Activated naive CD8-positive, alpha-beta T cell treated with anti-CD3 and anti-CD28 coated beads, Interleukin-2, amount 50 U/mL, for 24 hours (primary cell): ENCODE measurements at regions not wholly inside any gene's neighbourhood (a gene's known extent, or its start where the extent isn't known, plus 50 kb on each side); places are given as distances from the start of the nearest gene placed in this dataset.

Experiments used
- ATAC-seq: fragments of 150-1000 bp; cut with Tn5 transposase; one replicate; pipeline ENCODE4 v1.10.0; 2021
- DNase-seq: peaks from one replicate; pipeline ENCODE4 v3.0.0; 2021
- H3K27ac Mint-ChIP-seq: one replicate; pipeline ENCODE4 v1.8.0; 2021; ENCODE audit warnings: mild to moderate bottlenecking, mixed read lengths
- H3K27me3 Mint-ChIP-seq: one replicate; pipeline ENCODE4 v1.8.0; 2021; ENCODE audit warnings: mixed read lengths
- H3K36me3 Mint-ChIP-seq: one replicate; pipeline ENCODE4 v1.8.0; 2021; ENCODE audit warnings: low read depth, mixed read lengths
- H3K4me1 Mint-ChIP-seq: one replicate; pipeline ENCODE4 v1.8.0; 2021; ENCODE audit warnings: mixed read lengths
- H3K4me3 Mint-ChIP-seq: one replicate; pipeline ENCODE4 v1.8.0; 2021; ENCODE audit warnings: mild to moderate bottlenecking, moderate library complexity, mixed read lengths
- H3K9me3 Mint-ChIP-seq: one replicate; pipeline ENCODE4 v1.8.0; 2021; ENCODE audit warnings: mixed read lengths

DNA sequence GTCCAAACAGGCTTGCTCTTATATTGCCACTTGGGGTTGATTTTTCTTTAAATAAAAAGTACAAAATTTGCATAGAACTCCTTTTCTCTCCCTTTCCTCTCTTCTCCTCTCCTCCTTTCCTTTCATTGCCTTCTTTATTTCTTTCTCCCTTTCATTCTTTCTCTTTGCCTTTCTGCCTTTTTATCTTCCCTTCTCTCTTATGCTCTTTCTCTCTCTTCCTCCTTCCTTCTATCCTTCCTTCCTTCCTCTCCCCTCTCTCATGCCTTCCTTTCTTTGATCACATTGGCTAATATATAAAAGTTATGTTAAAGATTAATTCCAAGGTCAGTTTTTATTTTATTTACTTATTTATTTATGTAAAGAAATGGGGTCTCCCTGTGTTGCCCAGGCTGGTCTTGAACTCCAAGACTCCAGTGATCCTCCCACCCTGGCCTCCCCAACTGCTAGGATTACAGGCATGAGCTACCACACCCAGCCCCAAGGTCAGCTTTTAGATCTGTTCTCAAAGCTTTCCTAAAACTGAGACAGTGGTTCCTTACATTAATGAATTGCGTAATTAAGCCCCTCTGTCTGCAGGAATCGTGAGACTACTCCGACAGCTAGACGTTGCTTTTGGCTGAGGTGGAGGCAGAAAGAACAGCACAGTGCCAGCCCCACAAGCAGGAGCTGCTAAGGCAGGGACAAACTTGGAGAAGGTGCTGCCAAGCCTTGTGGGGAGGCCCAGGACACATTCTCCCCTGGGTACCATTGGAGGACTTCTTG lies 361.9 kb downstream of the SIPA1L2 start:
- H3K27ac Mint-ChIP-seq: no peak overlapping the region
- peaks cover 14% of the 10 kb centered on the region for H3K27me3 Mint-ChIP-seq
- no peaks in the 10 kb centered on the region for H3K4me1 Mint-ChIP-seq
- DNase-seq (no peak), ATAC-seq (no peak)
- no peaks in the 10 kb centered on the region for H3K9me3 Mint-ChIP-seq
- H3K4me3 Mint-ChIP-seq: no peak overlapping the region
- no peaks in the 10 kb centered on the region for H3K36me3 Mint-ChIP-seq

DNA sequence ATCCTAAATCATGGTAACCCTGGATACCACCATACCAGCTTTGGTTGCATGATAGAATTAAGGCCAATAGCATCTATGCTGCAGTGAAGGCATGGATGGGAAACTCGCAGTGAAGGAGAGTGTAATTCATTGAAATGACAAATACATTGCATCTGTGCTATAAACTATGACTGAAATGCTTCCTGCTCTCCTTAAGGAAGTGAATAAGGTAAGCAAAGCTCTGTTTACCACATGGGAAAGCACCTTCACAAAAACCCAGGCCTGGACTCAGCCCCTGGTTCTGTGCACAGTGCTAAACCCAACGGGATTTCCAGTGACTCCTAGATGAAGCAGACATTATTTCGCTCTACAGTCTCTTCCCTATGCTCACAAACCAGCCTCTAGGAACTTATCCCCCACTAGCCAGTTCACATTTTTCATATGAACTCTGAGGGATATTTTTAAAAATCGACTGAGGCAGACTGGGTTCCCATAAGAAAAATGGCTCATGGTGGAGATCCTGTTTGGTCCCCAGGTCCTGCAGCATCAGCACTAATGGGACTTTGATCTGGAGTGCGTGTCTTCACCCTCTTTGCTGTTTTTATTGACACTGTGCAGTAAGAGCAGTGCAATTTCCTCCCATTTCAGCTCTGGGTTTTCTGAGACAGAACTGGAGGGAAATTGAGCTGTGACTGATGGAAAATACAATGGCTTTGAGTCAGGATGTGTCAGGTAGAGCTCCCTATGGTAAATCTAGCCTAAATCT lies 362.7 kb downstream of the SIPA1L2 start:
- Mint-ChIP-seq H3K9me3 (no peaks in the 10 kb centered on the region), H3K4me3 (no peak overlapping the region), H3K4me1 (no peaks in the 10 kb centered on the region), H3K27ac (no peak overlapping the region), H3K36me3 (no peaks in the 10 kb centered on the region), H3K27me3 (peaks cover 14% of the 10 kb centered on the region)
- DNase-seq (no peak), ATAC-seq (no peak)

DNA sequence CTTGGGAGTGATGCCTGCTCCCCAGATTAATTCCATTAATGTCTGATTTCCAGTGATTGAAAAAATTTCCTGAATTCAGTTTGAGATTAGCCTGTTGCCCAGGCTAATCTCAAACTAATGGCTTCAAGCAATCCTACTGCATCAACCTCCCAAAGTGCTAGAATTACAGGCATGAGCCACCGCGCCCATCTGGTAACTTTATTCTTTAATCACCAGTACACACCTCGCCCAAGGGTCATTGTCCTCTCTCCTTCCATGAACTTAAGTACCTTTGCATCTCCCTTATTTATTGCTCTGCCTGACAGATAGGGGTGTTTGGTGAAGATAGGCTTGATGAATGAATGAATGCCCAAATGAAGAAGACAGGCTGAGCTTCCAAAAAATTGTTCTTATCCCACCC lies 366.5 kb downstream of the SIPA1L2 start:
- H3K9me3 Mint-ChIP-seq: no peaks in the 10 kb centered on the region
- no peak overlapping the region for H3K4me3 Mint-ChIP-seq
- ATAC-seq: no peak
- peaks cover 30% of the 10 kb centered on the region for H3K27me3 Mint-ChIP-seq
- DNase-seq: no peak
- H3K27ac Mint-ChIP-seq: no peak overlapping the region
- H3K4me1 Mint-ChIP-seq: no peaks in the 10 kb centered on the region
- no peaks in the 10 kb centered on the region for H3K36me3 Mint-ChIP-seq

DNA sequence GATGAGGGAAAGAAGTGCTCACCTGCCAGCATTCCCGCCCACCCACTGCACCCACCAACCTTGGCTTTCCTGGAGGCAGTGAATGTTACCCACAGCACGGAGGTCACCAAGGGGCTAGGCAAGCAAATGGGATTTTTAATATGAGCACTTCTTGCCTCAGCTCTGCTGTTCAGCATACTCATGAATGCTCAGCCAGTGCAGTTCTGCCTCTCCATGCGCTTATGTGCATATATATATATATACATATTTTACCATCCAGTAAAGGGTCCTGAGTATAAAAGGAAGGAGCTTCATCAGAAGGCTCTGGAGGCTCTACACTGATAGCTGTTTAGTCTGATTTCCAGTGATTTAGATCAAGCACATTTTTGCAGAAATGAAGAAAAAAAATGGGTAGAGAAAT lies 366.9 kb downstream of the SIPA1L2 start:
- H3K4me3 Mint-ChIP-seq: no peak overlapping the region
- no peaks in the 10 kb centered on the region for H3K36me3 Mint-ChIP-seq
- ATAC-seq: no peak
- DNase-seq: no peak
- no peaks in the 10 kb centered on the region for H3K9me3 Mint-ChIP-seq
- H3K4me1 Mint-ChIP-seq: no peaks in the 10 kb centered on the region
- H3K27me3 Mint-ChIP-seq: peaks cover 33% of the 10 kb centered on the region
- H3K27ac Mint-ChIP-seq: no peak overlapping the region

DNA sequence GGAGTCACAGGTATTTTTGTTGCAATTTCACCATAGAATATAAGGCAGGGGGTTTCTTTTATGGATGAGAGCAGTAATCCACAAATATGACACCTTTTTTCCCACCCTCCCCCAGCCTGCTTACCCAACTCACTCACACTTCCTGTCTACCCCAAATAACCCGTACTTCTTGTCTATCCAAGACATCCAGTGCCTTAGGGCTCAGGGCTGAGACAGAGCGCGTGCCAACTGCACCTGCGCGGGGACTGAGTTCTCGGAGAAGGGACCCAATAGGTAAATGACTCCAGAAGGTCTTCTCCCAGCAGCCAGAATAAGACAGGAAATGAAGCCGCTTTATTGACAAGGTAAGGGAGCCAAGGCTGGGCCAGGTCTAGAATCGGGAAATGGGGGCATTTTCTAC lies 369.1 kb downstream of the SIPA1L2 start:
- Mint-ChIP-seq H3K36me3 (no peaks in the 10 kb centered on the region), H3K4me1 (no peaks in the 10 kb centered on the region), H3K27me3 (peaks cover 28% of the 10 kb centered on the region), H3K4me3 (no peak overlapping the region), H3K27ac (no peak overlapping the region), H3K9me3 (no peaks in the 10 kb centered on the region)
- DNase-seq (no peak), ATAC-seq (no peak)

DNA sequence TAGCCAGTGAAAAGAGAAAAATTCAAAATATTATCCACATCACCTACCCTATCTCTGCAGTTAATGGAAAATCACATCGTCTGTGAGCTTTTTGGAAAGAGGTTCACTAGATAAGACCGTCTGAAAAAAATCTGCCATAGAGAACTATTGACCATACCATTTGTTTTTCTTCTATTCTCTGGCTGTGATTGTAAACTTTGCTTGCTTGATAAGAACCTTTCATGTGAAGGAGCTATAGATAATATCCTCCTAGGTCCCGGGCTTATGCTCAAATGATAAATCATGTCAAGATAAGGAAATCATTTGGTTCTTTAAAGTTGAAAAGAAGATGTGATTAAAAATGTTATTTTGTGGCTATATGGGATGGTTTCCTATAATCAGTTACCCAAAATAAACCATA lies 369.9 kb downstream of the SIPA1L2 start:
- H3K4me1 Mint-ChIP-seq: no peaks in the 10 kb centered on the region
- no peaks in the 10 kb centered on the region for H3K9me3 Mint-ChIP-seq
- H3K27ac Mint-ChIP-seq: no peak overlapping the region
- no peak for ATAC-seq
- no peaks in the 10 kb centered on the region for H3K36me3 Mint-ChIP-seq
- no peak for DNase-seq
- H3K4me3 Mint-ChIP-seq: no peak overlapping the region
- H3K27me3 Mint-ChIP-seq: peaks cover 28% of the 10 kb centered on the region

DNA sequence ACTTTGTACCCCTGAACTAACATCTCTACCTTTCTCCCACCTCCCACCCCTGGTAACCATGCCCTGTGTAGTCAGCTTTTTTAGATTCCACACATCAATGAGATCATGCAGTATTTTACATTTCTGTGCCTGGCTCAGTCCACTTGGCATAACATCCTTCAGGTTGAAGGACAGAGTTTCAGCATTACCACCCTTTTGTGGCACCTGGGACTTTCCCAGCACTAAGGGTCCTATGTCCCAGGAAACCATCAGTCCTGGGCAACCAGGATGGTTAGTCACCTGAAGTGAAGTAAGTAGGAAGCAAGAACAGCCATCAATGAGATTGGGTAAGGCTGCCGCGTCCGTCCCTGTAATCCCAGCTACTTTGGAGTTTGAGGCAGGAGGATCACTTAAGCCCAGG lies 370.6 kb downstream of the SIPA1L2 start:
- Mint-ChIP-seq H3K27me3 (peaks cover 25% of the 10 kb centered on the region), H3K4me3 (no peak overlapping the region), H3K9me3 (no peaks in the 10 kb centered on the region), H3K4me1 (no peaks in the 10 kb centered on the region), H3K27ac (no peak overlapping the region), H3K36me3 (no peaks in the 10 kb centered on the region)
- ATAC-seq (no peak), DNase-seq (no peak)

DNA sequence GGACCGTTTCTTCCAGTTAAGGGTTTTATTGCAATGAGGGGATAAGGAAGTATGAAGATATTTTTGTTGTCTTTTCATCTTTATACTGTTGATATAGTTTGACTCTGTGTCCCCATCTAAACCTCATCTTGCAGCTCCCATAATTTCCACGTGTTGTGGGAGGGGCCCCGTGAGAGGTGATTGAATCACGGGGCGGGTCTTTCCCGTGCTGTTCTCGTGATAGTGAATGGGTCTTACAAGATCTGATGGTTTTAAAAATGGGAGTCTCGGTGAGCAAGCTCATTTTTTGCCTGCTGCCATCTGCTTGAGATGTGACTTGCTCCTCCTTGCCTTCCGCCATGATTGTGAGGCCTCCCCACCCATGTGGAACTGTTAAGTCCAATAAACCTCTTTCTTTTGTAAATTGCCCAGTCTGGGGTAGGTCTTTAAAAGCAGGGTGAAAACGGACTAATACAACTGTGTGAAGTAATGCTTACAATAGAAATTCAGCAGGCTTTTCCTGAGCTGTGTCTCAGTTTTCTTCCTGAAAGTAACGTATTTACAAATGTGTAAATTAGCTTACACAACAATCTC lies 377.3 kb downstream of the SIPA1L2 start:
- ATAC-seq (no peak), DNase-seq (no peak)
- no peaks in the 10 kb centered on the region for H3K9me3 Mint-ChIP-seq
- no peak overlapping the region for H3K4me3 Mint-ChIP-seq
- peaks cover 30% of the 10 kb centered on the region for H3K27me3 Mint-ChIP-seq
- no peaks in the 10 kb centered on the region for H3K36me3 Mint-ChIP-seq
- no peak overlapping the region for H3K27ac Mint-ChIP-seq
- peaks cover 4% of the 10 kb centered on the region for H3K4me1 Mint-ChIP-seq

DNA sequence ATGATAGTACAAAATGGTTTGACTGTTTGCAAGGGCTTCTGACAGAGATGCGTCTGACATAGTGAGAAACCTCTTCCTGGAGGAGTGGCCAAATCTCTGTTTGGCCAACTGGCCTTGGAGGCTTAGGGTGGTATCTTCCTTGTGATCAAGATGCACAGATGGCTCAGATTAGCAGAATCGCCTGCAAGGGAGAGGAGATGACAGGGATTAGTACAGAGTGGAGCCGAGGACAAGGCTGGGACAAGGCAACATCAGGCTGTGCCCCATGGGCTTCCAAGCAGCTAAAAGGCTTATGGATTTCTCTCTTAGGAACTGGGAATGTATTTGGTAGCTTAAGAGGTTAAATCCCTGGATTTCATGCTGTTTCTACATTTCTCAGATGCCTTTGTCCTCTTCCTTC lies 379.1 kb downstream of the SIPA1L2 start:
- no peak for DNase-seq
- H3K27ac Mint-ChIP-seq: no peak overlapping the region

DNA sequence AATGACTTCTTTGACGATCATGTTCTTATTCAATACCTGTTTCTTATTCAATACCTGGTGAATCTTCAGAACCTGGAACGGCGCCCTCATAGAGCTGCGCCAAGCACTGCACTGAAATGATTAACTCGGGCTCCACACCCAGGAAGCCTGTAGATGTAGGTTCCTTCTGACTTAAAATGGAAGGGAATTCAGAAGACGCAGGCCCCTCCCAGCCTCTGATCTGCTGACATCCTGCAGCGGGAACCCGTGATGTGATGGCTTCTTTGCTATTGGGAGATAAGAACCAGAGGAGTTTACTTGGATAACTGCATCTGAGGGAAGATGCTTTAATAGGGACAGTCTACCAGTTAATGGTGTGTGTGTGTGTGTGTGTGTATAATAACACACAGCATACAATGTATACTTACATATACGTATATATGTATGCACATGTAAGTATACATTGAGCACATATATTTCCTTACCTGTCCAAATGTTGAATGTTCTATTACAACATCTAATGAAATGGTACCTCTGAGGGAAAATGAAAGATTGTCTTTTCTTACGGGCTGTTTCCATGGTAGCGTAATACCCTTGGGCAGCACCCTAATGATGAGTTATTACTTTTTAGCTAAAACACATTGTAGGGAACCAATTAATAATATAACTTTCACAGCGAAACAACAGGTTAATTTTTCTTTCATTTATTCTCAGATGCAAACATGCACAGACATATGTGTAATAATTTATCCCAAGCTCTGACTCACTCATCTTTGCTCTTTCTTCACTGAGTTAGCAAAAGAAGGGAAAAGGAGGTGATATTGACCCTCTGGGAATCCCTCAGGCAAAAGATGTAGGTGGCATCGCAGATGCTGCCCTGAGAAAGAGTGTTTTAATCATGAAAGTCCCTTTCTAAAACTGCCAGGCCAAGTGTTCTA lies 379.8 kb downstream of the SIPA1L2 start:
- Mint-ChIP-seq H3K36me3 (no peaks in the 10 kb centered on the region), H3K27ac (no peak overlapping the region), H3K27me3 (peaks cover 34% of the 10 kb centered on the region), H3K9me3 (no peaks in the 10 kb centered on the region), H3K4me1 (peaks cover 4% of the 10 kb centered on the region), H3K4me3 (no peak overlapping the region)
- ATAC-seq: no peak
- DNase-seq: no peak

More for the DNA sequence above, 379.1 kb downstream of the SIPA1L2 start:
- Mint-ChIP-seq H3K27me3 (peaks cover 34% of the 10 kb centered on the region), H3K4me3 (no peak overlapping the region), H3K36me3 (no peaks in the 10 kb centered on the region), H3K9me3 (no peaks in the 10 kb centered on the region), H3K4me1 (peaks cover 4% of the 10 kb centered on the region)
- ATAC-seq: no peak

DNA sequence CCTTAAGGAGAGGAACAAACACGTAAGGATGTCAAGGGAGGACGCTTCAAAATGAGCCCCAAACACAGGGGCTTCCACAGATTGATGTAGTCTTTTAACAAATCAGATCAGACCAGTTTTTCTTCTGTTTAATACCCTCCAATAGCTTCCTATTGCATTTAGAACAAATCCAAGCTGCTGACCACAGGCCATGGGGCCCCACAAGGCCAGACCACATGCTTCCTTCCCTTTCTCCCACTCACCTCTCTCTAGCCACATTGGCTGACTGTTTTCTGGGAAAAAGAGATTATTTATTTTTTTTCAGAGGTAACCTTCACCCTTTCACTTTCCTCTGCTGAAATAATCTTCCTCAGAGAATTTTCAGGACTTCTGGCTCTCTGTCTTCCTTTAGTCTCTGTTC lies 380.6 kb downstream of the SIPA1L2 start:
- Mint-ChIP-seq H3K4me1 (peaks cover 4% of the 10 kb centered on the region), H3K36me3 (no peaks in the 10 kb centered on the region), H3K27me3 (peaks cover 34% of the 10 kb centered on the region), H3K9me3 (no peaks in the 10 kb centered on the region), H3K4me3 (no peak overlapping the region), H3K27ac (no peak overlapping the region)
- no peak for DNase-seq
- no peak for ATAC-seq

DNA sequence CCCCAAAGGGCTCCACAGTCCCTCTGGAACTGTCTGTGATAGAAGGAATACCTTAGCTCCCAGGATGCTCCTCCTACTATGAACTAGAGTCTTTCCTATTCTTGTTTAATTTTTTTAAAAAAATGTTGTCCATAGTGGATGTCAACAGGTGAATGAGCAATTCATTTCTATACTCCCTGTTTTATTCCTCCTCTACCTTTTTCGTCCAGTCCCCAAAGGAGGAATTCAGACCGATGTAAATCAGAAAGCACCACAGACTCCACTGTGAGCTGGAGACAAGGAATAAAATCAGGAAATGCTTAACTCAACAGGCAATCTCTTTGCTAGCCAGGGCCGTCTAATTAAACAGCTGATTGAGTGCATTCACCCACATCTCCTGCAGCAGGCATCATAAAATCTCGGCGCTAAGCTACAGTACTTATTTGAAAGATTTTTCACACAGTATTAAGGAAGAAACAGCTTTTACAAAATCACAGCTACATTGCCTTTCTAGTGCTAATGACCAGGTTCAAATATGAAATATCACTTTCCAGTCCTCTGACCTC lies 381.6 kb downstream of the SIPA1L2 start:
- ATAC-seq: no peak
- Mint-ChIP-seq H3K4me3 (no peak overlapping the region), H3K27me3 (peaks cover 32% of the 10 kb centered on the region), H3K4me1 (peaks cover 4% of the 10 kb centered on the region), H3K36me3 (no peaks in the 10 kb centered on the region), H3K9me3 (no peaks in the 10 kb centered on the region), H3K27ac (no peak overlapping the region)
- DNase-seq: no peak

DNA sequence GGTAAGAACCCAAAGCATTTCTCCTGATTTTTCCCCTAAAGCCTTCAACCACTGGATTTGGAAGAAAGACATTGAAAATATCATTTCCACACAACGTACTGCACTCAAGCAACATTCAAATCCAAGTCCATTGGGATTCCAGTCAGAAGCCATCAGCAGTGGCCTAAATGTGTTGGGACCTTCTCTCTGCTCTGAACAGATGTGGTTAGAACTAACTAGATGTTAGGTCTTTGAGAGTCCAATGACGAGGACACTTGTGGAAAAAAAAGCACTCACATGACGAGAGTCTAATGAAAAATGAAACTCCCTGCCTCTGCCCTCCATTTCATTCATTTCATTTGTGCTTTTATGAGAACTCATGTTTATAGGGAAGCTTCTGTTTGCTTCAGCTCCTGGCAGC lies 382.3 kb downstream of the SIPA1L2 start:
- Mint-ChIP-seq H3K4me1 (peaks cover 4% of the 10 kb centered on the region), H3K27me3 (peaks cover 26% of the 10 kb centered on the region), H3K4me3 (no peak overlapping the region), H3K27ac (no peak overlapping the region), H3K9me3 (no peaks in the 10 kb centered on the region), H3K36me3 (no peaks in the 10 kb centered on the region)
- DNase-seq: no peak
- no peak for ATAC-seq

DNA sequence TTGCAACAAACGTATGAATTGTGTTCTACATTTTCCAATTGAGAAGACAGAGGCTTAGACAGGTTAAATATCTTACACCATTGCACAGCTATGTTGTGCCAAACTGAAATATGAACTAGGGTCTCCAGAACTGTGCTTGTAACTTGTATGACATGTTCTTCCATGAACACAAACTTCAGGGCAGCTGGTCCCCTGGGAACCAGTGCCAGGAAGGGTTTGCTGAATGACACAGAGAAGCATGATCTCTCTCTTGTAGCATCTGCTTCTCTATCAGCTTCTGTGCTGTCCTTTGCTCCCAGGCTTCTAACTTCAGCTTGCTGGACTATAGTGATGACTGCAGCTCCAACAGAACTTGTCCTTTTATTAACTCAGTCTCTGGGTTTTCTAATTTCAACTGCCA lies 385.5 kb downstream of the SIPA1L2 start:
- no peaks in the 10 kb centered on the region for H3K36me3 Mint-ChIP-seq
- DNase-seq: no peak
- H3K4me3 Mint-ChIP-seq: no peak overlapping the region
- ATAC-seq: no peak
- no peak overlapping the region for H3K27ac Mint-ChIP-seq
- H3K27me3 Mint-ChIP-seq: peaks cover 19% of the 10 kb centered on the region
- H3K4me1 Mint-ChIP-seq: no peaks in the 10 kb centered on the region
- no peaks in the 10 kb centered on the region for H3K9me3 Mint-ChIP-seq
